AG10803 (cell line): ENCODE measurements at regions not wholly inside any gene's neighbourhood (a gene's known extent, or its start where the extent isn't known, plus 50 kb on each side); places are given as distances from the start of the nearest gene placed in this dataset.

Experiments used
- DNase-seq: peaks from one replicate; pipeline ENCODE4 v3.0.0; 2010; ENCODE audit warnings: low read depth
- H3K4me3 ChIP-seq: 2 replicates; pipeline ENCODE4 v1.5.1; 2011; ENCODE audit warnings: mild to moderate bottlenecking, low read length, control low read depth
- CTCF ChIP-seq: conservative IDR thresholded peaks from 2 replicates; pipeline ENCODE4 v1.5.1; 2011; ENCODE audit warnings: mild to moderate bottlenecking, low read length, control low read depth, inconsistent platforms

DNA sequence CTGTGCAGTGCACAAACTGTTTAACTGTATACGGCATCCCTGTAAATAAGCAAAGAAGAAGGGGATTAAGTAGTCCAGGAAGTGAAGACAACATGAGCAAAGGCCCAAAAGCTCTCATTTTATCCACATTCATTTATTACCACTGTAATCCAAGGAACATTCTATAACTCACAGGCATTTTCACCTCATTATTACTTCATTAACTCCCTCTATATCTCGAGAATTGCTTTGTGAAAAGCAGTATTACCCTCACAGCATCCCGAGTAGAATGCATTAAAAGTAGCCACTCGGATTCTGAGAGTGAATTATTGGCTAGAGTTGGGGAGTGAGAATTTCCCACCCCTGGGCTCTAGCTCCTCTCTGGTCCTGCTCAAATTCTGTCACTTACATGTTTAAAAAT, 51.0 kb upstream of the CHCHD3 start:
- no peak overlapping the region for H3K4me3 ChIP-seq
- TF ChIP-seq CTCF, result no peak
- no peak for DNase-seq

- no peak overlapping the region for H3K4me3 ChIP-seq
- TF ChIP-seq CTCF, result no peak
- DNase-seq, result no peak
Observed at GRCh38 chr7:133134810-133135209, 52.9 kb upstream of the CHCHD3 start.

DNA sequence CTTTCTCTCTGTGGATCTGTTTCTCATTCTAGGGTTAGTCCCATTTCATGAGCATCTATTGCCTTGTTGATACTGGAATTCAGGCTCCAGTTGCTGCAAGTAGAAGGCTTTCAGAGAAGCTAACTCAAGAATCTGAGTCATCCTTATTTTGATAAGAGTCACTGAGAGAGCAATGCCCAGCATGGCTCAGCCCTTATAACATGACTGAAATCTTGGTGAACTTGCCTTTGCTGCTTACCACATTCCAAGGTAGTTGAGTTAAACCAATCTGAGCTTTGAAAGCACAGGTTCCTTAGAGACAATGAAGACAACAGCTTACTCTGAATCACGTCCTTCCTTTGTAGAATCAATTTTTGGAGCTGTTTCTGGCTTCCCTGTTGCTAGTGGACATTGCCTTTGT, 53.6 kb upstream of the CHCHD3 start:
- no peak for TF ChIP-seq CTCF
- no peak overlapping the region for H3K4me3 ChIP-seq
- no peak for DNase-seq

DNA sequence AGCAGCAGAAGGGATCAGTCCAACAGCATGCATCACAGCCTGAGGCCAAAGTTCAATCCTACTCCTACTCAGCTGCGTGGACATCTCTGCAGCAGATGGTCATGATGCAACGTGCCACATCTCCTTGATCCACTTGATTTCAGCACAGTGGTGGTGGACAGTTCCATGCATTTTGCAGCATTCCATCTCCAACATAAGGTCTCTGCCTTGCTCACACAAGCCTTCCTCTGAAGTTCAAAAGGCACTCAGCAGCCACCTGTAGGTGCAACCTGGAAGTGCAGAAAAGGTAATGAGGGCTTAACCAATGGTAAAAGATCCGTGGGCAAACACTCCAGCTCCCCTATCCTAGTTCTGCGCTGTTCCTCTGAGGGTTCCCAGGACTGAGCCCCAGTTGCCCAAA, 57.5 kb upstream of the CHCHD3 start:
- peak; percentile 30 for DNase-seq
- H3K4me3 ChIP-seq, result no peak overlapping the region
- TF ChIP-seq CTCF, result peak; percentile 28

DNA sequence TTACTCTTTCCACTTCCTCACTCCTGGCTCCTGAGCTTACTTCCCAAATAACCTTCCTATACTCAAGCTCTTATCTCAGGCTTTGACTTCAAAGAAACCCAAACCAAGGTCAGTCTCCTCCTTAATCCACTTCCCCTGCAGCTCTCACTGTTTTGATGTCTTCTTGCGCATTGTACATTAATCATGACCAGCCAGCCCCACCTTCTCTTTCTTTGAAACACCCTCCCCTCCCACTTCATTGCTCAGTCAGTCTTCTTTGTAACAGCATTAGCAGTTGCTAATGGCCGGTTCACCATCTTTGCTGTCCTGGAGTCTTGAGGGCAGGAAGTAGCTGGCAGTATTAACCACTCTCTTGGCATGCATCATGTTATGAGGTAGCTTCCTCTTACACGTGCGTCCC, 57.9 kb upstream of the CHCHD3 start:
- H3K4me3 ChIP-seq, result no peak overlapping the region
- TF ChIP-seq CTCF, result no peak
- no peak for DNase-seq

- TF ChIP-seq CTCF, result no peak
- no peak for DNase-seq
- no peak overlapping the region for H3K4me3 ChIP-seq
Observed at GRCh38 chr7:133140994-133141595, 59.2 kb upstream of the CHCHD3 start.

- no peak overlapping the region for H3K4me3 ChIP-seq
- TF ChIP-seq CTCF, result no peak
- DNase-seq, result no peak
Observed at GRCh38 chr7:133150760-133151159, 68.9 kb upstream of the CHCHD3 start.
